ENCODE measurements at regions not wholly inside any gene's neighbourhood (a gene's known extent, or its start where the extent isn't known, plus 50 kb on each side); places are given as distances from the start of the nearest gene placed in this dataset.
"Not testable (repeated sequence)": the region's sequence is repeated elsewhere in the genome, so short reads cannot be mapped to it uniquely, and the experiment has no call there.

- TF ChIP-seq CTCF (IDR thresholded peaks at IDR 0.05); FOSL2 (IDR thresholded peaks at IDR 0.05); FOSL2 (CRISPR knock-in tag; IDR thresholded peaks at IDR 0.05); SREBF2 (IDR thresholded peaks at IDR 0.05): not testable (repeated sequence)
These were observed 893.5 kb downstream of the RPIA start for GRCh38 chr2:89584868-89585557.

Measured in A549 (cell line).